ENCODE measurements at regions not wholly inside any gene's neighbourhood (a gene's known extent, or its start where the extent isn't known, plus 50 kb on each side); places are given as distances from the start of the nearest gene placed in this dataset.

DNA sequence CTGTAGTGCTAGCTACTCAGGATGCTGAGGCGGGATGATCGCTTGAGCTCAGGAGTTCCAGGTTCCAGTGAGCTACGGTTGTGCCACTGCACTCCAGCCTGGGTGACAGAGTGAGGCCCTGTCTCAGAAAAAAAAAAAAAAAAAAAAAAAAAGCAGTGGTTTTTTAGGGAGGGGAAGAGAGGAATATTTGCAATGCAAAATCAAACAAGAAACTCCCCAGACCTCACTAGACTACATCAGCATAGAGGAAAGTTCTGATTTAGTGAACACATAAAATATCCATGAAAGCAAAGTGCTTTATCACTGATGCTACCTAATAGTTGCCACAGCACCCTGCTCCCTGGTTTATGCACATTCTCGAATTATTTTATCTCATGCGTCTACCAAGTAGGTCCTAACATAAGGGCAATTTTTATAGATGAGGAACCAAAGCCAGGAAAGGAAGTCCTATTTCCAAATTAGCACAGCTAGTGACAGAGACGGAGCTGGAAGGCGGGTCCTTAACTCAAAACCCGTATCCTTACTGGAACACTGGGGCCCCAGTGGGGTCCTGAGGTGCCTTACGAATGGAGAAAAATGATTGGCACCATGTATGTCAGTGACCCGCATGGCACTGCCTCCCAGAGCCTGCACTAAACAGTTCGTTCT, 50.7 kb upstream of the GPR157 start:
- no peak for DNase-seq (ENCODE audit: low read depth)

DNA sequence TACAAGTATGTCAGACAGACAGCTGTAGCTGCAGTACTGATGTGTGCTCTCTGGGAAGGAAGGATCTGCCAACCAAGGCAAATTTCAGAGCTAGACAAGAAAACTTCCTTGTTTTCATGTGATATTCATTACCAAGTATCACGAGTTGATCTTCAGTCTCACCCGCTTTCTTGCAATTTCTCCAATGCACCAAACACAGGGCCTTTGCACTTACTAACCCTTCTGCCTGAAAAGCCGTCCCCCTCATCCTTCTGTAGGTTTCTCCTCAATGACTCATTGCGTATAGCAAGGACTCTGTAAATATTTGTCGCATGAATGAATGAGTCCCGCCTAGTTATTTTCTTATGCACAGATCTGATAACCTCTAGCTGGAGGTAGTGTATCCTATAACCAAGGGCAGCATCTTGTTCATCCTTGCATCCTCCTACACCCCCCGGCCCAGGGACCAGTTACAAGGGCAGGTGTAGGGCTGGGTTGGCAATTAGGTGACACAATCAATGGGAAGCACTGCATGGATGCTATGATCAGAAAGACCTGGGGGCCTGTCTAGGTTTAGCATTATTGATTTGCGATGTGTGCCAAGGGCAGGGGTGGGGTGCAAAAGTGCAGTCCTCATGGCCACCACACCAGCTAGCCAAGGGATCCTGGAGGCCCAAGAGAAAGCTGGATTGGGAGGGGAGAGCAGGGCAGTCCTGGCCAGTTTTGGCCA, 51.4 kb upstream of the GPR157 start:
- peak; percentile 28 for DNase-seq (ENCODE audit: low read depth)

DNA sequence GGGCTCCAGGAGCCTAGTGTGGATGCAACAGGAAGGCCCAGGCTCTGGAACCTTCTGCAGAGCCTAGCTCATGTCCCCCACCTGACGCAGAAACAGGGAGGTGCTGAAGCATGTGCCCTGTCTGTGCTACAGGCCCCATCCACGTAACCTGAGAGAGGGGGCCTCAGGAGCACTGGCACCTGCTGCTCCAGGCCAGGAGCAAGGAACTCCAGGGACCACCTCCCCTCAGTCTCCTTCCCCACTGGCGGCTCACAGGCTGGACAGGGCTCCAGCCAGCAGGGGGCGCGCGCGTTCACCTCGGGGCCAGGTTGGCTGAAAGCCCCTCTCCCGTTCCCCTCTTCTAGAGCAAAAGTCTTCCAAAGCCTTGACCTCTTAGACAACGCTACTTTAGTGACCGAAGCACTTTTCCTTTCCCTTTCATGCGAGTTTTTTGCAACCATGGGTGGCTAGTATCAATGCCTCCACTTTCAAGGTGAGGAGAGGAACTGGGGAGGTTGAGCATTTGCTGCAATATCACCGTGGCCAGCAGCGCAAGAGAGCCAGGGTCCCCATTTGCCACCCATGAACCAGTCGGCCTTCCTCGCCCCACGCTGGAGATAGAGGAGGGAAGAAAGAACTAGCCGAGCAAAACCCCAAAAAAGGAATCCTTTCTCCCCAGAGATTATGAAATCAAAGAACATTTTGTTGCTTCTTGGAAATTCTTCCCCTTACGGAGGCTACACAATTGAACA, 52.4 kb upstream of the GPR157 start:
- DNase-seq (ENCODE audit: low read depth), result no peak

DNA sequence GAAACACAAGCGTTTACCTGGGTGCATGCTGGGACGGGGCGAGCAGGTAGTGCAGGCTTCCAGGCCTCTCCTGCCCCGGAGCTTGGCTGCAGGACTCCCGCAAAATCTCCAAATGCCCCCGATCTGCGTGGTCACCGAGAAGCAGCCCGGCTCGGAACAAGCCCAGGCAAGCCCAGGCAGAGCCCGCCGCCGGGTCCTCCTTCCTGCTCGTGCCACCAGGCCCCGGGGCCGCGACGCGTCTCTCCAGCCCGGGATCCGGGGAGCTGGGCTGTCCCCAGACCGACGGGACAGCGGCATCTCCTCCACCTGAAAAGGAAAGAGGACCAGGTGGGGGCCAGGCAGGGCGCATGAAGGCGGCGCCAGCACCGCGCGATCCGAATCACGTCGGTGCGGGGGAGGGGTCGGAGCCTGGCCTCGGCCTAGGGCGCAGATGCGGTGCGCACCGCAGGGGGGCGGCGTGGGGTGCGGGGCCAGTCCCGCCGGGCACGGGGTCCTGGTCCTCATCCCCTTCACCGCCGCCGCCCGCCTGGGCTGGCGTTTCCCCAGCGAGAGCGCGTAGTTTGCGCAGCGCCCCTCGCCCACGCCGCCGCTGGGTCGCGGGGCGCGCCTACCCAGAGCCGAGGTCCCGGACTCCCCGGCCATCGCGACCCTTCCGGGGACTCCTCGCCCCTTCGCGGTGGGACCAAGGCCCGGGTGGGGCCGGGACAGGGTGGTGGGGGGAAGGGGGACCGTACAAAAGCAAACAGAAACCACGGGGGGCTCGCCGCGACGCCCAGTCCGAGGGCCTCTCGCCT, 52.4 kb upstream of the H6PD start:
- DNase-seq (ENCODE audit: low read depth), result no peak

DNA sequence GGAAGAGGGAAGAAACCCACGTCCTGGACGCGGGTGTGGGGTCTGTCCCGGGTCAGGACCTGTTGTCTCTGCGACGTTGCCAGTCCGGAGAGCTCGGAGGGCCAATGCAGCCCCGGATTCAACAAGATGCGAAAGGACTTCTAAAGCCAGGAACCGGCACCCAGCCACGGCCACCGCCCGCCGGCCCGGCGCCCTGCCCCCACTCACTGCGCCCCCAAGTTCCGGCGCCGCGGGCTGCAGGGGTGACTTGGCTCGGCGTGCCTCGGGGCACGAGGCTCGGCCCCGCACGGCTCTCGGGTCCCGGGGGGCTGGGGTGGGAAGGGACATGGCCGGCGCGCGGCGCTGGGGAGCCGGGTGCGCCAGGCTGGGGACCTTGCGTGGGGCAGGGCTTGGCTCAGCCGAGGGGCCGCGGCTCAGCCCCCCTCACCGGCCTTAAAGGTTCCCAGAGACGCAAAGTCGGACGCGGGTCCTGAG, 51.8 kb upstream of the H6PD start:
- DNase-seq (ENCODE audit: low read depth), result no peak

DNA sequence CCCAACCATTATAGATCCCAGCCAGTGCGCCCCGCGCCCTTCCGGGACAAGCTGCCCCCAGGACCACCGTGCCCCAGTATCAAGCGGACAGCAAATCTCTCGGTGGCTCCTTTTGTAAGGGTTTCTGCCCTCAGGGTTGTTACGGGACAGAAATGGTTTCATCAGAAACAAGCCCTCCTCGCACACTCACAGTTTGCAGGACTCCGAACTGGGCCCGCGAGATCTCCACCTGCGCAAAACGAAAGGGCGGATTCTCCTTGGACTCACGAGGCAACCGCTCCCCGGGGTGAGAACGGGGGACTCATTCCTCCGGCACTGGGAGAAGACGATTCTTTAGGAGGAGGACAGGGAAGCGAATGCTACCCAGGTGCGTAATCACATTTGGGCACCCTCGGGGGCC, 51.1 kb upstream of the H6PD start:
- DNase-seq (ENCODE audit: low read depth), result no peak

GRCh38 chr1:9183898-9184297, 50.7 kb upstream of the H6PD start:
- no peak for DNase-seq (ENCODE audit: low read depth)

GRCh38 chr1:9184749-9185148, 49.8 kb upstream of the H6PD start:
- DNase-seq (ENCODE audit: low read depth), result no peak

Measured in HT1080 (cell line).